OCI-LY1 (cell line): ENCODE measurements at regions not wholly inside any gene's neighbourhood (a gene's known extent, or its start where the extent isn't known, plus 50 kb on each side); places are given as distances from the start of the nearest gene placed in this dataset.

Experiments
- EZH2 ChIP-seq: fragments of 200-600 bp; sonication (generic), shearing (Covaris generic); IDR thresholded peaks from 2 replicates; pipeline ENCODE4 v1.8.0; 2017; ENCODE audit warnings: borderline replicate concordance, mixed run types, mild to moderate bottlenecking, antibody characterized with exemption, low read length, moderate library complexity, mixed read lengths
- TF ChIP-seq, protein P1 (sequence below): fragments of 200-600 bp; sonication (generic), shearing (Covaris generic); IDR thresholded peaks from 2 replicates; pipeline ENCODE4 v1.5.1; 2017; ENCODE audit warnings: mild to moderate bottlenecking, antibody characterized with exemption, low read length, moderate library complexity, mixed read lengths

DNA sequence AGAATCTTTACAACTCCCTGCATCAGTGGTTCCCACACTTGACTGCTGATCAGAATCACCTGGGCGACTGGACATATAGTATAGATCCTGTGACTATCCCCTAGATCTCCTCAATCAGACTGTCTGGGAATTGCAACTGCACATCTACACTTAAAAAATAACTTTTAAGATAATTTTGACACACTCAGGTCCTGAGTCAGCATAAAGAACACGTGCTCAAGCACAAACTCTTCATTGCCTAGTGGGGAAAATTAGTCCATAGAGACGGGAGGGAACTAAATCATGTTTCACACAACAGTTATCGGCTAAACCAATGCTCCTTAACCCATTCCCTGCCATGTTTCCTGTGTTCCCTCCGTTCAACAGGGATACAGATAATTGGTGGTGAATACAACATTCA, 243.5 kb upstream of the FGF13 start:
- TF ChIP-seq, protein P1, sequence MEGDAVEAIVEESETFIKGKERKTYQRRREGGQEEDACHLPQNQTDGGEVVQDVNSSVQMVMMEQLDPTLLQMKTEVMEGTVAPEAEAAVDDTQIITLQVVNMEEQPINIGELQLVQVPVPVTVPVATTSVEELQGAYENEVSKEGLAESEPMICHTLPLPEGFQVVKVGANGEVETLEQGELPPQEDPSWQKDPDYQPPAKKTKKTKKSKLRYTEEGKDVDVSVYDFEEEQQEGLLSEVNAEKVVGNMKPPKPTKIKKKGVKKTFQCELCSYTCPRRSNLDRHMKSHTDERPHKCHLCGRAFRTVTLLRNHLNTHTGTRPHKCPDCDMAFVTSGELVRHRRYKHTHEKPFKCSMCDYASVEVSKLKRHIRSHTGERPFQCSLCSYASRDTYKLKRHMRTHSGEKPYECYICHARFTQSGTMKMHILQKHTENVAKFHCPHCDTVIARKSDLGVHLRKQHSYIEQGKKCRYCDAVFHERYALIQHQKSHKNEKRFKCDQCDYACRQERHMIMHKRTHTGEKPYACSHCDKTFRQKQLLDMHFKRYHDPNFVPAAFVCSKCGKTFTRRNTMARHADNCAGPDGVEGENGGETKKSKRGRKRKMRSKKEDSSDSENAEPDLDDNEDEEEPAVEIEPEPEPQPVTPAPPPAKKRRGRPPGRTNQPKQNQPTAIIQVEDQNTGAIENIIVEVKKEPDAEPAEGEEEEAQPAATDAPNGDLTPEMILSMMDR: no peak
- no peak for TF ChIP-seq EZH2
